NCI-H69 (cell line): ENCODE measurements at regions not wholly inside any gene's neighbourhood (a gene's known extent, or its start where the extent isn't known, plus 50 kb on each side); places are given as distances from the start of the nearest gene placed in this dataset.
A peak's percentile ranks its signal among the peaks of the same experiment; 100 is the strongest.
"Not testable (repeated sequence)": the region's sequence is repeated elsewhere in the genome, so short reads cannot be mapped to it uniquely, and the experiment has no call there.

ENCODE experiments used
- DNase-seq: peaks from one replicate; lab custom pipeline; 2025; lab: John Stamatoyannopoulos, UW

GRCh38 chr10:33067917-33068316 lies 109.9 kb upstream of the ITGB1 start:
- DNase-seq, result no peak

- no peak for DNase-seq
These were observed 109.5 kb upstream of the ITGB1 start for GRCh38 chr10:33067481-33067880.

- DNase-seq, result no peak
These were observed 108.7 kb upstream of the ITGB1 start for GRCh38 chr10:33066558-33067236.

- no peak for DNase-seq
These were observed 107.1 kb upstream of the ITGB1 start for GRCh38 chr10:33065111-33065510.

GRCh38 chr10:33064706-33065105 lies 106.7 kb upstream of the ITGB1 start:
- DNase-seq, result no peak

- no peak for DNase-seq
These were observed 99.6 kb upstream of the ITGB1 start for GRCh38 chr10:33057620-33058019.

- DNase-seq, result no peak
These were observed 99.0 kb upstream of the ITGB1 start for GRCh38 chr10:33056828-33057596.

GRCh38 chr10:33055625-33056024 lies 97.6 kb upstream of the ITGB1 start:
- DNase-seq, result no peak

GRCh38 chr10:33052915-33053810 lies 95.1 kb upstream of the ITGB1 start:
- DNase-seq, result no peak

- DNase-seq, result peak; percentile 2
These were observed 94.3 kb upstream of the ITGB1 start for GRCh38 chr10:33052263-33052875.

- DNase-seq, result not testable (repeated sequence)
These were observed 92.2 kb upstream of the ITGB1 start for GRCh38 chr10:33049963-33050920.

- DNase-seq, result no peak
These were observed 90.2 kb upstream of the ITGB1 start for GRCh38 chr10:33048223-33048622.

- no peak for DNase-seq
These were observed 89.6 kb upstream of the ITGB1 start for GRCh38 chr10:33047655-33048054.

GRCh38 chr10:33046792-33047191 lies 88.8 kb upstream of the ITGB1 start:
- DNase-seq, result no peak

- DNase-seq, result no peak
These were observed 87.4 kb upstream of the ITGB1 start for GRCh38 chr10:33045421-33045820.

GRCh38 chr10:33042565-33042964 lies 84.5 kb upstream of the ITGB1 start:
- peak; percentile 7 for DNase-seq

GRCh38 chr10:33041783-33042437 lies 83.9 kb upstream of the ITGB1 start:
- DNase-seq, result peak; percentile 90

- DNase-seq, result no peak
These were observed 82.4 kb upstream of the ITGB1 start for GRCh38 chr10:33040436-33040835.

GRCh38 chr10:33039181-33039580 lies 81.2 kb upstream of the ITGB1 start:
- DNase-seq, result peak; percentile 1

- DNase-seq, result no peak
These were observed 80.6 kb upstream of the ITGB1 start for GRCh38 chr10:33038672-33039071.
